ENCODE measurements at regions not wholly inside any gene's neighbourhood (a gene's known extent, or its start where the extent isn't known, plus 50 kb on each side); places are given as distances from the start of the nearest gene placed in this dataset.

DNA sequence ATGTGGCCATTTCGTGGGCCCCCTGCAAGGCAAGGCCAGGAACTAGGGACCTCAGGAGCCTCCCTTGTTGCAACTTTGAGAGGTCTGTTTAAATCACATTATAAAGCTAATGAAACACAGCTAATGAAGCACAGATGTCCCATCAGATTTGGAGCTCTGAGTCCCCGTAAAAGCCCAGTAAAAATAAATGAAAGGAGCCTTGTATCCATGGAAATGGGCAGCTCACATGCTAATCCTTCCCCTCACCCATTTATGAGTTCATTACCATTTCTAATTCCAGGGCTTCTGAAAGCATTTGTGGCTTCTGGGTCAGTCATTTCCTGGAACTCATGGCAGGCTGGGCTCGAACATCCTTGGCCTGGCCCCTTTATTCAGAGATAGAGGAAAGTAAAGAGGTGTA lies 274.8 kb downstream of the SS18 start:
- TF ChIP-seq, protein P1, sequence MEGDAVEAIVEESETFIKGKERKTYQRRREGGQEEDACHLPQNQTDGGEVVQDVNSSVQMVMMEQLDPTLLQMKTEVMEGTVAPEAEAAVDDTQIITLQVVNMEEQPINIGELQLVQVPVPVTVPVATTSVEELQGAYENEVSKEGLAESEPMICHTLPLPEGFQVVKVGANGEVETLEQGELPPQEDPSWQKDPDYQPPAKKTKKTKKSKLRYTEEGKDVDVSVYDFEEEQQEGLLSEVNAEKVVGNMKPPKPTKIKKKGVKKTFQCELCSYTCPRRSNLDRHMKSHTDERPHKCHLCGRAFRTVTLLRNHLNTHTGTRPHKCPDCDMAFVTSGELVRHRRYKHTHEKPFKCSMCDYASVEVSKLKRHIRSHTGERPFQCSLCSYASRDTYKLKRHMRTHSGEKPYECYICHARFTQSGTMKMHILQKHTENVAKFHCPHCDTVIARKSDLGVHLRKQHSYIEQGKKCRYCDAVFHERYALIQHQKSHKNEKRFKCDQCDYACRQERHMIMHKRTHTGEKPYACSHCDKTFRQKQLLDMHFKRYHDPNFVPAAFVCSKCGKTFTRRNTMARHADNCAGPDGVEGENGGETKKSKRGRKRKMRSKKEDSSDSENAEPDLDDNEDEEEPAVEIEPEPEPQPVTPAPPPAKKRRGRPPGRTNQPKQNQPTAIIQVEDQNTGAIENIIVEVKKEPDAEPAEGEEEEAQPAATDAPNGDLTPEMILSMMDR (conservative IDR thresholded peaks at IDR 0.05 in 1 of 2, IDR thresholded peaks at IDR 0.05 in 1 of 2; ENCODE audit: low read depth in 1 of 2, low read length in 2 of 2): no peak
- no peak for TF ChIP-seq EZH2 (IDR thresholded peaks at IDR 0.05; ENCODE audit: low read length, missing control alignments)
